ENCODE measurements at regions not wholly inside any gene's neighbourhood (a gene's known extent, or its start where the extent isn't known, plus 50 kb on each side); places are given as distances from the start of the nearest gene placed in this dataset.

DNA sequence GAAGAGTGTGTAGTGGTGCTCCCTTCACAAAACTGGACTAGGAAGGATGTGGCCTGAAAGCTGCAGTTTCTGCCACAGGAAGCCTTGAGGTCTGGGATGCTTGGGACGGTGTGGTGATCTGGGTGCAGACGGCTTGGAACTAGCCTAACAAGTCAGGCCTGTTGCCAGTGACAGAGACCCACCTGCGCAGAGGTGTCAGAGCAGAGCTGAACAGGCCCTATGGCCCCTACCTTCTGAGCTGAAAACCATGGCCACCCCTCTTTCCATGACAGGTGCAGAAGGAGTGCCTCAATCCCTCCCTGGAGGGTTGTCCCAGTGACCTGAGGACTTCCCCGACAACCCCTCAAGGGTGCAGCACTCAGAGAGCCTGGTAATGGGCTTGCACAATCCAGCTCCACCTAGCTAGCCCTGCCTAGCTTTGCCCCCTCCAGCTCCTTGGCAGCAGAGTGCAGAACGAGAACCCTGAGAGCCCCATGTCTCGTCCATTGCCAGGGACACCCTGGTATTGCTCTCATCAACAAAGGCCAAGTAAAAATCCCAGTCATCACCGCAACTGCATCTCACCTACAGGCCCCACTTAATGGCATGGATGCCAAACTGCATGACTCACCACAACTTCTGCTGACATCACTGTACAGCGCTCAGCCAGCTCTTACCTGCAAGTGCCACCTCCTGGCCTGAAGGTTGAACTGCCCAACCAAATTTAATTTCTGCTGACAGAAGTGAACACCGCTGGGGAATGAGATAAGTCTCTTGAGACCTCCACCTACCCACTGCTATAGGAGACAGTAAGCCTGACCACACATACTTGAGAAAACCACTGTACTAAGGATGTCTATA is 563.1 kb downstream of the TFAP2A start:
- no peak for TF ChIP-seq POLR2A (IDR thresholded peaks at IDR 0.05; ENCODE audit: low read depth, low read length)
- TF ChIP-seq EZH2 (IDR thresholded peaks at IDR 0.05; ENCODE audit: borderline replicate concordance, low read depth, low read length, severe bottlenecking), result no peak
- TF ChIP-seq, protein P1, sequence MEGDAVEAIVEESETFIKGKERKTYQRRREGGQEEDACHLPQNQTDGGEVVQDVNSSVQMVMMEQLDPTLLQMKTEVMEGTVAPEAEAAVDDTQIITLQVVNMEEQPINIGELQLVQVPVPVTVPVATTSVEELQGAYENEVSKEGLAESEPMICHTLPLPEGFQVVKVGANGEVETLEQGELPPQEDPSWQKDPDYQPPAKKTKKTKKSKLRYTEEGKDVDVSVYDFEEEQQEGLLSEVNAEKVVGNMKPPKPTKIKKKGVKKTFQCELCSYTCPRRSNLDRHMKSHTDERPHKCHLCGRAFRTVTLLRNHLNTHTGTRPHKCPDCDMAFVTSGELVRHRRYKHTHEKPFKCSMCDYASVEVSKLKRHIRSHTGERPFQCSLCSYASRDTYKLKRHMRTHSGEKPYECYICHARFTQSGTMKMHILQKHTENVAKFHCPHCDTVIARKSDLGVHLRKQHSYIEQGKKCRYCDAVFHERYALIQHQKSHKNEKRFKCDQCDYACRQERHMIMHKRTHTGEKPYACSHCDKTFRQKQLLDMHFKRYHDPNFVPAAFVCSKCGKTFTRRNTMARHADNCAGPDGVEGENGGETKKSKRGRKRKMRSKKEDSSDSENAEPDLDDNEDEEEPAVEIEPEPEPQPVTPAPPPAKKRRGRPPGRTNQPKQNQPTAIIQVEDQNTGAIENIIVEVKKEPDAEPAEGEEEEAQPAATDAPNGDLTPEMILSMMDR (IDR thresholded peaks at IDR 0.05; ENCODE audit: extremely low read depth in 1 of 2, insufficient read depth in 1 of 2, low read depth in 1 of 2, low read length in 2 of 2), result no peak
- no peak for TF ChIP-seq MYC (IDR thresholded peaks at IDR 0.05; ENCODE audit: low read depth, low read length)
- TF ChIP-seq JUN (IDR thresholded peaks at IDR 0.05; ENCODE audit: borderline replicate concordance, insufficient read depth, insufficient read length, low read depth), result peak; percentile 35
- TF ChIP-seq FOS (IDR thresholded peaks at IDR 0.05; ENCODE audit: borderline replicate concordance, insufficient read depth, low read length), result no peak
- TF ChIP-seq POLR2AphosphoS5 (IDR thresholded peaks at IDR 0.05; ENCODE audit: insufficient read depth, low read depth, low read length), result no peak
- TF ChIP-seq, protein P2, sequence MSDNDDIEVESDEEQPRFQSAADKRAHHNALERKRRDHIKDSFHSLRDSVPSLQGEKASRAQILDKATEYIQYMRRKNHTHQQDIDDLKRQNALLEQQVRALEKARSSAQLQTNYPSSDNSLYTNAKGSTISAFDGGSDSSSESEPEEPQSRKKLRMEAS (IDR thresholded peaks at IDR 0.05; ENCODE audit: insufficient read depth, insufficient read length), result no peak
- no peak for TF ChIP-seq GATA2 (IDR thresholded peaks at IDR 0.05; ENCODE audit: insufficient read depth, insufficient read length, low read depth, low read length)
